Stimulated activated CD8-positive, alpha-beta memory T cell treated with anti-CD3 and anti-CD28 coated beads, Interleukin-2, amount 100 ng/mL, for 48 hours (primary cell): ENCODE measurements at regions not wholly inside any gene's neighbourhood (a gene's known extent, or its start where the extent isn't known, plus 50 kb on each side); places are given as distances from the start of the nearest gene placed in this dataset.

Experiments used
- DNase-seq, 2 donors: peaks; one replicate each; pipeline ENCODE4 v3.0.0-alpha.2; 2020; ENCODE audit warnings: low read depth in 2 of 2

DNA sequence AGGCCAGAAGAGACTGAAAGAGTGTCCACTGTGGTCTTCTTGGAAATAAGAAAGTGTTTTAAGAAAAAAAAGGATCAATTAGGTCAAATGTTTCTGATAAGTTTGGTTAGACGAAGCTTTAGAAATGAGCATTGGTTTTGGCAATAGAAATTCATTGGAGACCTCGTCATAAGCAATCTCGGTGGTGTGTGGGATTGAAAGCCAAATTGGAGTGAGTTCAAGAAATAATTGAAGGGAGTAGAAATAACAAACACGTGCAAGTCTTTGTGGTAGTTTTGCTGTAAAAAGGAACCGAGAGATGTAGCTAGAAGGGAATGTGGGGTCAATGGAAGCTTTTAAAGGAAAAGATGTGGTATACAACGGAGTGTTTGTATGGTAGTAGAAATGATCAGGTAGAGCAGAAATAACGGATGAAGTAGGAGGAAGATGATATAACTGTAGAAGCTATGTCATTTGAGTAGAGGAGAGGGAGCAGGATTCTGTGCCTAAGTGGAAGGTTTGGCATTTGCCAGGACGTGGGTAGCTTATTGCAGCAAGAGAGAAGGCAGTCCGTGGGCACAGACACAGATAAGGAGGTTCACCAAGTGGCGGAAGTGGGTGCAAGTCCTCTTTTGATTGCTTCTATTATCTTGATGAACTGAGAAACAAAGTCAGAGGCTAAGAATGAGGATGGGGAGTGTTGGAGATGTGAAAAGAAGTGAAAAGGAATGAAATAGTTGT is 146.2 kb downstream of the DACT1 start:
- no peak for DNase-seq

DNA sequence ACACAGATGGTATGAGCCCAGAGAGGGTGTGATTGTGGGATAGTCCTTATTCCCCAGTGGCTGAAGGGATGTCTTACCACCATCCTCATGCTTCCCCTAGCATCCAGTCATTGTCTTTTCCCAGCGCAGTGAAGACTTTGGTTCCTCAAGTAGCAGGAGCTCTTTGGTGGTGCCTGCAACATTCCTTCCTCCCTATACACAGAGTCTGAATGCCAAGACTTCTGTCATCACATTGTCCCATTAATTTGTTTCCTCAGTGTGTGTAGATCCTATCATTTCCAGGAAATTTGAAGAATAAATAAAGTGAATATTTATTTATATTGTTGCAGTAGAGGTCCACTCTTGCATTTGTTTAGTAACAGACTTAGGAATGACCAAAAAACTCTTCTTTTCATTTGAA is 147.2 kb downstream of the DACT1 start:
- DNase-seq: no peak

DNA sequence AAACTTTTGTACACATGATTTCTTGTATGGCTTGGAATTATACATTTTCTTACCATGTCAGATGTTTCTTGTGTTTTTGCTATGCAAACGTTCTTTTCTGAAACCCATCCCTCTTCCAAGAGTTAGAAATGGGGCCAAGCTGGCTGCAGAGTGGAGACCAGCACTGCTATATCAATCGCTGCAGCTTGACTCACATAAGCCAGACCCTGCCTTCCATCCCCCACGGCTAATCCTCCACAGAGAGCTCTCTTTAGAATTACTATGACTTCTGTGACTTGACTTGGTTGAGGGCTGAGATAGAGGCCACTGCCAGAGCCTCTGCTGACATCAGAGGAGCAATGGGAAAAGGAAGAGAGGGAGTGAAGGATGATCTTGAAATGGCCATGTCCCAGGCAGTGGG is 147.9 kb downstream of the DACT1 start:
- no peak for DNase-seq

DNA sequence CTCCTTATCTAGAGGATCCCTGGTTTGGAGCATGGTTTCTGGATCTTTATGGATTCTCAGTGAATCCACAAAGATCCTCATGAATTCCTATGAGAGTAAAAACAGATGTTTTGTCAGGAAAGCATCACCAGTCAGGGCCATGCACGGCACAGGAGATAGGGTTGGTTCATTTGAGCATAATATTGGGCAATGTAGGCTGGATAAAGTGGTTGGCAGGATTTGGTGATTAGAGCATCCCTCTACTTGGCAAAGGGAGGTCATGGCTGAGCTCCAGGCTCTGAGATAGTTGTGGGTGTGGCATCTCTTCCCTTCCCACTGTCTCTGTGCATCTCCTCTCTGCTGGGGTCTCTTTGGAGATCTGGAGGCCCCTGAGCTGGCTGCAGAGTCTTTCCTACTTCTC is 149.8 kb downstream of the DACT1 start:
- no peak for DNase-seq

DNA sequence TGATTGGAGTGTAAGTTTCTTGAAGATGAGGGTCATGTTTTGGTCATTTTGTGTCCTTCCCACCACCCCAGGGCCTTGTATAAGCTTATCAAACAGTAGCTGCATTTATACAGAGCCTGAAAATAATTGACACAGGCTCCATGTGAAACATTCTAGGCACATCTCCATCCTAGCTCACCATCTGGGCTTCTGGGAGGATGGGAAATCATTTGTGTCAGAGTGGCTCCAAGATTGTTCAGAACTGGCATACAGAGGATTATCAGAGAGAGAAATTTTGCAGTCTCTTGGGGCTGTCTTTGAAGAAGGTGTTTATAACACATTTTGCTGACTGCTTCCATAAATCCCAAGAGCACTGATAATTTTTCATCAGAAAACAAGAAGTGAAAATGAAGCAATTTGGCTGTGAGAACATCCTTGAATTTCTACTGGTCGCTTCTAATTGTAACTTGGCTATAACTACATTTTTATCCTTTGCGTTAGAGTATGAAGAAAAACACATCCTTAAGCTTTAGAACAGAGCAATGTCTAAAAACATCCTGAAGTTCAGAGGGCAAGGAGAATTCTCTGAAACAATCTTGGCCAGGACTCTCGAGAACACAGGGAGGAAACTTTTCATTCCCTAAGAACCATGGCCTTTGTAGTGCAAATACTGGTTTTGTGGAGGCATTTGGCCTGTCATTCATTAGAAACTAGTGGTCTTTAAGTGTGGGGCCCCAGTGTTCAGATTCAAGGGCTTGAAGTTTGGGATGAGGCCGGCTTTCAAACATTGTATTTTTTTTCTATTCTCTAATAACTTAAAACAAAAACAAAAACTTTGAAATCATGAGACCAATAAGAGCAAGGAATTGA is 151.1 kb downstream of the DACT1 start:
- no peak for DNase-seq

DNA sequence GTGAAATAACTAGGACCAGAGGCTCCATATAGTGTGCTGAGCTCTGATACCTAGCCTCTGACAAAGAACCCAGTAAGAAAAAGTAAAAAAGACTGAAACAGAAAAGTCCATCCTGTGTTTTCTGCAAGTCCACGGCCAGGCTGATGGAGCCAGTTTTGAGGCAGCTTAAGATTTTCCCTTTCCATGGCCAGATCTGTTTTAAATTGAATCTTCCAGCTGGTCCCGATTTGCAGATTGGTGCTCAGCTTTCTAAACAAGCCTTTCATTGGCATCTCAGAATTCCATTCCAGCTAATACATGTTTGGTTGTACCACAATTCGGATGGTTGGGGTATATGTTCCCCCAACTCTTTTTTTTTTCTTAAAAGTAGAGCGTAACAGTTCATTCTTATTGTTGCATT is 152.0 kb downstream of the DACT1 start:
- DNase-seq: no peak

DNA sequence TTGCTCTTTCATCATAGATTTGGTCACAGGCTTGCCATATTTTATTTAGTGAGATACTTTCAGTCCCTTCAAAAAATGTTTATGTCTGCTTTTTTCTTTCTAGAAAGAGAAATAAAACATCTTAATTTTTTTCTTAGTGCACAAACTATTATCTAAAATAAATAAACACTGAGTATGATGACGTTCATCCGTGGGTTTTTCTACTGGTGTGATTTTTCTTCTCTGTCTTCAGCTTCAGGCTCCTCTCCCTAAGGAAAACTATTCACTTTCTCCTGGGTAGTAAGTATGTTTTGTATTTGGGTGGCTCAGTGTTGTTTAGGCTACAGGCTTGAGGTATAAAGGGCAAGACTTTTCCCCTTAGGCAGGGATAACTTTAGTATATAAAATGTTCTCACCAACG is 154.7 kb downstream of the DACT1 start:
- no peak for DNase-seq

DNA sequence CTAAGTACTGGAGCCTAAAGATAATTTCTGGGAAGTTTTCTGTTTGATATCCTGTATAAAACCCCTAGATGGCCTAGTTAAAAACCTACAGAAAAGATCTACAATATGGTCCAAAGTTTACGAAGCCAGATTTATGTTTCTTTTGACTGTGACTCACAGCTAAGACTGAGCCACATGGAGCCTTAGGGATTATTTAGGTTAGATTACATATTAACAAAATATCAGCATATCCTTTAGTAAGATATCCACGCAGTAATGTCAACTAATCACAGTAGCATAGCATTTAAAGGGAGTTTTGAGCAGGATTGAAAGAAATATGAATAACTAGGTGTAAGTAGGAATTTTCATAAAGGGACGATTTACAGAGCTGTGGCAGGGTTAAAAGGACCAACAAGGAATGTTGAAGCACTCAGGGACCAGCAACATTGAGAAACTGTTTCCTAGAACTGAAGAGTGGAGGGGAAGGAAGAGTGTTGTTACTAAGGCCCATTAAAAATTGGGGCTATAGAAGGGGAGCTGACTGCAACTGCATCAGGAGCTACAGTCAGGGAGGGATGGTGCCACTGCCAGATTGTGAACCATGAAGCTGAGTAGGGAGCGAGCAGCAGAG is 155.5 kb downstream of the DACT1 start:
- no peak for DNase-seq

DNA sequence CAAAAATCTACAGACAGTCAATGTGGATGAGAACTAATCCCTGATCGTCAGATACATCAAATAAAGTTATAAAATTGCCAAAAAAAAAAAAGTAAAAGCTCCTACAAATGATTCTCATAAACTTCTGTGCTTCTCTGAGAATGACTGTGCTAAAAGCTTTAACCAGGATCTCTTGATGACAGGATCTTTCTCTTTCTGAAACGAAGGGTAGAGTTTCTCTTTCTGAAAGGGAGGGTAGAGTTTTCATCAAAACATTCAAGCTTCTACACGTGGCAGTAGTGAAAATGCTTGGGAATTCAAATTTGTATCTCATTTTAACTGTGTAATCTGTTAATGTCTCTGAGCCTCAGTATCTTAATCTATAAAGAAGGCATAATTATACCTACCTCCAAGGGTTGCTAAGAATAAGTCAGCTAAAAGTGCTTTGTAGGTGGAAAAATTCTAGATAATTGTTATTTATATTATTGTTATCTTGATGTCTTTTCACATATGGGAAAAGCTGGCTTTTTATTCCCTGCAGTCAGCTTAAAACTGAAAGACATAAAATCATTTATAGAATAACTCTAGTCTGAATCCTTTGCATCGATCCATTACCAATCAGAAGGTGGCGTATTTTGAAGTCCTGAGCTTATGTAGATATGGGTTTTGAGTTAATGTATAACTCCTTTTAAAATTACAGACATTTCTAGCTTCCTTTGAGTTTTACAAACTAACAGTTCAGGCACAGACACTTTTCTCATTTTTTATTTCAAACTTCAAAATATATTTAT is 157.4 kb downstream of the DACT1 start:
- DNase-seq: no peak

DNA sequence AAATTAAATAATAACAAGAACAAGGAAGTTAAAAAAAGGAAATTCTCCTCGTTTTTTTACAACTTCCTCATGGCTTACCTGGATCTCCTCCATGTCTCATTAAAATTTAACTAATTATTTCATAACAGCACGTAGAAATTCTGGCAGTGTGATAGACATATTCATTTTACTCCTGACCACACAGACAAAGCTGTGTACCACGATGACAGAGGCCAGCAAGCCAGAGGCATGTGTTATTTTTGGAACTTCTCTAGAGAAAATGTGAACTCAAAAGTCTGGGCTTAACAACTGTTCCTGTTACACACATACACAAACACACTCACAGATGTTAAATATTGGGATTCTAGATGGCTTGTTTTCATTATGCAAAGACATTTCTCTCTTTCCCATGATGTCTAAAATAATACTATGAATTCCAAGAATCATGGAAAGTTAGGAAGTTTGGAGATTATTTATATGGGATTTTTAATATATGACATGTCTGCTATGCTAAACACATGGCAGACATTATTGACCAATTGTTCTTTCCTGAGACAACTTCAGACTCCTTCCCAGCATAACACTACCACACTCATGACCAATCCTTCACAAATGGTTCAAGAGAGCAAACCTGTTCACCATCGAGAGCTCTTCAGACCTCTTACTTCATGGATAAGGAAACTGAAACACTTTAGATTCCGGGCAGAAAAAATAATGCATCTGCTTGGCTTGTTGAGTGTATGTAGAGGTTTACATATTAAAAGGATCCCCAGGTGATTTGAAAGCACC is 158.7 kb downstream of the DACT1 start:
- no peak for DNase-seq

DNA sequence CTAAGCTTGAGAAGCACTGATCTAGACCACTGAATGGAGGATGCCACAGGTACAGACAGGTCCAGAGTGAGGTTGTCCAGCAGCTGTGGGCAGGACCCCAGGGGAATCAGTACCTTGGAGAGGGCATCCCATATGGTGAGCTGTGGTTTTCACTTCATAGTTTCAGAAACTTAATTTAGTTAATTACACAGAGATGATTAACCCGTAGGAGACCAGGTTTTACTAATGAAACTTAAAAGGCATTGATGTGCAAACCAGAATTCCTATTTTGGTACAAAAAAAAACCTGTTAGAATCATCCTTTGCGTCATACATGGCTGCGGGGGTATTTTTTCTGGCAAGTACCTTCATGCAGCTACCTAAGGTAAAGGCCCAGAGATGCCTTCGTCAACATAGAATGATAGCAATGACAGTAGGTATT is 159.3 kb downstream of the DACT1 start:
- no peak for DNase-seq

DNA sequence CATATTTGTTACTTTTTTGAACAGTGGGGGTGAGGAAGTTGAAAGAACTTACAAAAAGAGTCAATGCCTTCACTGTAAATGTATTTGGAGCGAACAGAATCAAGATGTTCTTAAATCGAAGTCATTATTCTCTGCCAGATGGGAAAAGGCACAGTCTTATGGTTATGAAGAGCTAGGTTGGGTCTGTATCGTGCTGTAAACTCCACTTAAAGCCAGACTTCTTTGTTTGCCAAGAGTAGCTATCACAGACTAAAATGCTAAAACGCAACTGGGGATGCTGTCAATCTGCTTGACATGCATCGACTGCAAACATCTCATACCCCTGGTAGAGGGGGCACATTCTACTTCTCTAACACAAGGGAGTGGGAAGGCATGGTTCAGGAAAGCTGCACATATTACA is 160.4 kb downstream of the DACT1 start:
- no peak for DNase-seq

DNA sequence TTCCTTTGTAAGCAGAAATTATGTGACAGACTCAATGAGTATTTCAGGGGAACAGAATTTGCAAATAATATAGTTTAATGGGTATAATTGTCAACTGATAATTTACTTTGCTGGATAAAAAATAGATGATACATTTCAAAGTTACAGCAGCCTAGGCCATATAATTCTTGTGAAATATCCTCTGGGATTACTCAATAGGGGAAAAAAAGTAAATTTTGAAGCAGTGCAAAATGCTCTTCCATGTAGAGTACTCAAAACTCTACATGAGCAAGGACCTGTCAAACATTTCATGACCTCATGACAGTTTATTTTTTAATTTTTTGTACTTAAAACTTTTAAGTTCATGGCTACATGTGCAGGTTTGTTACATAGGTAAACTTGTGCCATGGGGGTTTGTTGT is 163.3 kb downstream of the DACT1 start:
- no peak for DNase-seq

DNA sequence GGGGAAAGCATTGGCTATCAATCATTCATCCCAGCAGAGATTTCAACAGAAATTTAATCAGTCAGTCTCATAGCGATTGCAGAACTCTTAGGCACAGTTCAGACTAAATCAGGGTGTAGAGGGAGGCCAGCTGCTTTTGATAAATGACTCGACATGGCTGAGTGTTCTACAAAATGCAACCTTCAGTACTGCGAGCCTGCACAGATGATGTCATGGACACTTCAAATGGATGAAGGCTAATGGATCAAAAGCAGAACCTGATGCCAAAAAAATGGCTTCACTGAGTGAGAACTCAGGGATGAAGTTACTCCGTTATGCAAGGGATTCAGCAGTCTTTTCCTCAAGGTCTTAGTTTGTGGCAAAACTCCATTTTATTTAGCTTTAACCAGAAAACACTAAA is 167.3 kb downstream of the DACT1 start:
- DNase-seq: no peak

DNA sequence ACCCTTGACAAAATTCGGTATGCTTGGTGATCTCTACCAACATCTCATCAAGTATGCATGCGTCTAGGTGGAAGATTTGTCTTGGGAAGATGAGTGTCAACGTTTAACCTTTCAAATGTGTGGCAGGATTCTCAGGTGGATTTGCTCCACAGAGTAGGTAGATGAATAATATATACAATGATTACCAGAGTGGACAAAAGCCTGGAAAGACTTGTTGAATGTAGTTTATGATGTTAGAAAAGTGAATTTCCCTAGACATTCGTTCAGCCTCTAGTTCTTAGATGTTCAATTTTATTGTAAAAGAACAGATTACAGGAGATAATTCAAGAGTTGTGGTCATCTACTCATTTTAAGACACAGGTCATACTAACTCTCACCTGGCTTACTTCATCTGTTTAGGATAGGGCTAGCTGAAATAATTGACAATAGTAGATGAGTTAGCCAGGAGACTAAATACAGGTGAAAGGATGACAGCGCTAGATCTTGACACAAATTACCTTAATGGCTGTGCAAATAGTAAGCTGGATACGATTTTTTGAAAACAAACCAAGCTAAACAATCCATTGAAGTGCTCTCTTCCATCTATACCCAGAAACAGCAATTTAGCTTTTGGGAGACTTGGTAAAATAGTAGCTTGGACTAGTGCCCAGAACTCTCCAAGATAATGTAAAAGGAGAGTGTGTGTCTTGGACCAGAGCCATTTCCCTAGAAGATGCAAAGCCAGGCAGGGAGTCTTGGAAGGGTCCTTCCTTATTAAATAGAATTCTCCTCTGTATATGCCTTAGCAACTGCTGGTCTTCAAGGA is 168.0 kb downstream of the DACT1 start:
- no peak for DNase-seq

DNA sequence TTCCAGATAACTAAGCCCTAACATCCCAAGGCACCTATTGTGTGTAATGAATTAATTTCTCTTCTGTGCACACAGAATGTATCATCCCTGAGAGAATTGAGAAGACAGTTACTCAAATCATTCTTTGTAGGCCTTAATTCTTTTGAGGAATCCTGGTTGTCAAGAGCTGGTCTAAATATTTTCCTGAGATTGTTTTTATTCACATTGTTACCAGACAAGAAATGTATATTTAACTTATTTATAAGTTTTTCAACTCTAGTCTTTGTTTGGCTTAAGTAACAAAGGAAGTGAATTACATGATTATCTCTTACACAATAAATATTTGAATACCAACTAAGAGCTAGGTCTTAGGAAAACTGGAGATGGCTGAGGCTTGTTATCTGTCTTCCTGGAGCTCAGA is 169.4 kb downstream of the DACT1 start:
- DNase-seq: no peak

DNA sequence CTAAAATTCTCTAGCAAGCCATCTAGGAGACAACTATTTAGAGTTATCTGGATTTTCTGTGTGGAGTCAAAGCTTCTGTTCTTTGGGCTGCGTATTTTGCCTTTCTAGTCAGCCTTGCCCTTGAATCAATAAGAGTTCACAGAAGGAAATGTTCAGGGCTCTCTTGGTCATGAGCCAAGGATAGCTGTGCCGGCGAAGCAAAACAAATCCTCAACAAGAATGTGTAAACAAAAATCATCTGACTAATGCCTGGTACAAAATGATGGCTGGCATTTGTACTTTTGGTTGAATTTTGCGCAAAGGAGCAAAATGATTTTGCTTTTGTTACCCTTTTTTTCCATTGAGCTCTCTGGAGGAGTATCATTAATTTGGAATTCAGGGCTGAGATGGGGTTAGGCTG is 171.1 kb downstream of the DACT1 start:
- DNase-seq: no peak

DNA sequence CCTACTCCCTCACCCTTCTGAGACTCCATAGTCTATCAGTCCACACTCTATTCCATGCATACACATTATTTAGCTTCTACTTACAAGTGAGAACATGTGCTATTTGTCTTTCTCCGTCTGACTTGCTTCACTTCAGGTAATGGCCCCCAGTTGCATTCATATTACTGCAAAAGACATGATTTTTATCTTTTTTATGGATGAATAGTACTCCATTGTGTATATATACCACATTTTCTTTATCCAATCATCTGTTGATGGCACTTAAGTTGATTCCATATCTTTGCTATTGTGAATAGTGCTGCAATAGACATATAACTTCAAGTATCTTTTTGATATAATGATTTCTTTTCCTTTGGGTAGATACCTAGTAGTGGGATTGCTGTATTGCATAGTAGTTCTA is 171.8 kb downstream of the DACT1 start:
- no peak for DNase-seq

DNA sequence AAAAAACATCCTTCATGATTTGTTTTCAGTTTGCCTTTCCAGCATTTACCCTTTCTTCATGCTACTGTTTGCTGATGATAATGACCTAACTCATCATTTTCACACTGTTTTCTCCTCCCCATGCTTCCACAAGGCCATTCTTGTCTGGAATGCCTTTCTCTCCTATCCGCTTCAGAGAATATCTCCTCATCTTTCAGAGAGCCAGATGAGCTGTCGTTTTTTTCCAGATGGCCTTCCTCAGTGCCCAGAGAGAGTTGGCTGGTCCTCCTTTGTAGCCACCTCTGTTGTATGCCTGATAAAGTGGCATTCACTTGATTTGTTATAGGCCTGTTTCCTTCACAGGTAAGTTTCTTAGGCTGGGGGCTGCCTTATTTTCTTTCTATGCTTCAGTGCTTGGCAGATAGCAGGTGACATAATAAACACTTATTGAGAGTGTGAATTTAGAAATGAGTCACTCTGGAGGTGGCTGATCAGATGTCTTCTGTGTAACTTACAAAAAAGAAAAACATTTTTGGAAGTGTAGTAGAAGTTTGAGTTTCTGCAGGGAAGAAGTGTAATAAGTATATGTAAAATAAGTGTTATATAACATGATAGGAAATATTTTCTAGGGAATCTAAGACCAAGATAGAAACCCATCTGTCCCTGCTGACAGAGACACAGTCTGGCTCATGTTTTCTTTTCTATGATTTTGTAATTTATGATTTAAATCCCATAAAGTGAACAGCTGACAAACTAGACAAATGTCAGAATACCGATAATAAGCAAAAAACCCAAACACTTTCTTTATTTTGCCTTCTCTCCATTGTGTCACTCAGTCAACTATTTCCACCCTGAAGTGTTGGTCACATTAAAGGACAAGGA is 174.5 kb downstream of the DACT1 start:
- DNase-seq: no peak

DNA sequence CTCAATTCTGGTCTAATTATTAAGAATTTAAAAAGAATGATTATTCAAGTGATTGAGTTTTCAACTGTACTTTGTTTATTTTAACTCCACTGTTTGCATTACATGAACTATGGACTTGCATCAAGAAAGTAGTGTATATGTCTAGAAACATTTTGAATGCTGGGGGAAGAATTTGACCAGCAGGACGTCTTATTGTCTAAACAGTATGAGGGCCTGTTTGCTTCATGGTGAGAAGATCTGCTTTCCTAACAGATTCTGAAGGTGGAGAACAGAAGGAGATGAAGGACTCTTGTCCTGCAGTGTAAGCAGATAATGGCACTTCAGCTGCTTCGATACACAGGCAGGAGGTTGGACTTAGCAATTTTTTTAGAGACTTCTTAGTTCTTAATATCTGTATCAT is 176.0 kb downstream of the DACT1 start:
- DNase-seq: no peak
